Smooth muscle cell (in vitro differentiated cells): ENCODE measurements at regions not wholly inside any gene's neighbourhood (a gene's known extent, or its start where the extent isn't known, plus 50 kb on each side); places are given as distances from the start of the nearest gene placed in this dataset.

Experiments
- DNase-seq: peaks from one replicate; lab custom pipeline; 2025; ENCODE audit not compliant: unreplicated experiment; lab: John Stamatoyannopoulos, UW
- H2AFZ ChIP-seq: fragments of 200-600 bp; sonication (generic); 2 replicates; pipeline ENCODE4 v1.6.0; 2016; ENCODE audit warnings: antibody characterized with exemption, low read depth, mild to moderate bottlenecking
- H3F3A ChIP-seq: fragments of 200-600 bp; sonication (generic); 2 replicates; pipeline ENCODE4 v1.6.0; 2017; ENCODE audit warnings: antibody characterized with exemption, low read depth
- H3K27ac ChIP-seq: fragments of 200-600 bp; sonication (generic); 2 replicates; pipeline ENCODE4 v1.5.1; 2016; ENCODE audit warnings: low read depth, mild to moderate bottlenecking
- H3K27me3 ChIP-seq: fragments of 200-600 bp; sonication (generic); 2 replicates; pipeline ENCODE4 v1.6.1; 2016; ENCODE audit warnings: low read depth, mild to moderate bottlenecking
- H3K36me3 ChIP-seq: fragments of 200-600 bp; sonication (generic); 2 replicates; pipeline ENCODE4 v1.5.1; 2016; ENCODE audit warnings: low read depth
- H3K4me1 ChIP-seq: fragments of 200-600 bp; sonication (generic); 2 replicates; pipeline ENCODE4 v1.5.1; 2016; ENCODE audit warnings: low read depth
- H3K4me2 ChIP-seq: fragments of 200-600 bp; sonication (generic); 2 replicates; pipeline ENCODE4 v1.6.0; 2016; ENCODE audit warnings: mild to moderate bottlenecking
- H3K4me3 ChIP-seq: fragments of 200-600 bp; sonication (generic); 2 replicates; pipeline ENCODE4 v1.5.1; 2016; ENCODE audit warnings: mild to moderate bottlenecking
- H3K79me2 ChIP-seq: fragments of 200-600 bp; sonication (generic); 2 replicates; pipeline ENCODE4 v1.6.0; 2016; ENCODE audit warnings: low read depth, mild to moderate bottlenecking
- H3K9ac ChIP-seq: fragments of 200-600 bp; sonication (generic); 2 replicates; pipeline ENCODE4 v1.6.0; 2016; ENCODE audit warnings: low read depth
- H3K9me3 ChIP-seq: fragments of 200-600 bp; sonication (generic); replicated peaks from 2 replicates; pipeline ENCODE4 v1.5.1; 2016; ENCODE audit warnings: low read depth
- H4K20me1 ChIP-seq: fragments of 200-600 bp; sonication (generic); 2 replicates; pipeline ENCODE4 v1.6.0; 2016; ENCODE audit warnings: low read depth
- CTCF ChIP-seq: fragments of 200-600 bp; sonication (generic); IDR thresholded peaks from 2 replicates; pipeline ENCODE4 v1.5.1; 2017; ENCODE audit warnings: borderline replicate concordance, mild to moderate bottlenecking, antibody characterized with exemption; ENCODE audit not compliant: insufficient read depth, poor library complexity, severe bottlenecking
- WGBS: methylation state at CpG from one replicate; pipeline ENCODE4 v1.1.7; 2016; ENCODE audit warnings: low lambda C conversion rate; 5-methylcytosine and 5-hydroxymethylcytosine counted together

- no peak overlapping the region for H2AFZ ChIP-seq
- H3K27me3 ChIP-seq = peaks cover 4% of the 10 kb centered on the region
- no peak overlapping the region for H3K4me2 ChIP-seq
- no peaks in the 10 kb centered on the region for H3K79me2 ChIP-seq
- no peaks in the 10 kb centered on the region for H3K36me3 ChIP-seq
- H3K4me1 ChIP-seq = peaks cover 12% of the 10 kb centered on the region
- H3K4me3 ChIP-seq = no peak overlapping the region
- no peak overlapping the region for H3K9ac ChIP-seq
- DNase-seq = no peak
- no peak overlapping the region for H3K27ac ChIP-seq
- WGBS = 79% methylated on average over 3 of the region's 3 CpGs
- H3F3A ChIP-seq = no peaks in the 10 kb centered on the region
- no peak for TF ChIP-seq CTCF
- no peaks in the 10 kb centered on the region for H3K9me3 ChIP-seq
- no peaks in the 10 kb centered on the region for H4K20me1 ChIP-seq
These were observed 448.3 kb downstream of the INSC start for GRCh38 chr11:15563054-15563453.

- no peaks in the 10 kb centered on the region for H3K36me3 ChIP-seq
- H3K4me3 ChIP-seq = no peak overlapping the region
- no peak overlapping the region for H3K4me2 ChIP-seq
- DNase-seq = no peak
- no peaks in the 10 kb centered on the region for H3K9me3 ChIP-seq
- H3K9ac ChIP-seq = no peak overlapping the region
- WGBS = 93% methylated on average over 8 of the region's 8 CpGs
- no peaks in the 10 kb centered on the region for H3F3A ChIP-seq
- TF ChIP-seq CTCF = no peak
- H3K27me3 ChIP-seq = no peaks in the 10 kb centered on the region
- H3K27ac ChIP-seq = no peak overlapping the region
- no peak overlapping the region for H2AFZ ChIP-seq
- peaks cover 12% of the 10 kb centered on the region for H3K4me1 ChIP-seq
- no peaks in the 10 kb centered on the region for H3K79me2 ChIP-seq
- no peaks in the 10 kb centered on the region for H4K20me1 ChIP-seq
These were observed 451.2 kb downstream of the INSC start for GRCh38 chr11:15565880-15566279.

- Histone ChIP-seq H3K9ac (no peak overlapping the region), H2AFZ (no peak overlapping the region), H3K4me2 (no peak overlapping the region), H3K27me3 (no peaks in the 10 kb centered on the region), H3K27ac (no peak overlapping the region), H3K36me3 (no peaks in the 10 kb centered on the region), H3K9me3 (no peaks in the 10 kb centered on the region), H3K4me3 (no peak overlapping the region), H3K4me1 (peaks cover 4% of the 10 kb centered on the region), H3K79me2 (no peaks in the 10 kb centered on the region), H3F3A (no peaks in the 10 kb centered on the region), H4K20me1 (no peaks in the 10 kb centered on the region)
- no peak for TF ChIP-seq CTCF
- DNase-seq = no peak
- 95% methylated on average over 8 of the region's 8 CpGs for WGBS
These were observed 453.7 kb downstream of the INSC start for GRCh38 chr11:15568440-15568839.

DNA sequence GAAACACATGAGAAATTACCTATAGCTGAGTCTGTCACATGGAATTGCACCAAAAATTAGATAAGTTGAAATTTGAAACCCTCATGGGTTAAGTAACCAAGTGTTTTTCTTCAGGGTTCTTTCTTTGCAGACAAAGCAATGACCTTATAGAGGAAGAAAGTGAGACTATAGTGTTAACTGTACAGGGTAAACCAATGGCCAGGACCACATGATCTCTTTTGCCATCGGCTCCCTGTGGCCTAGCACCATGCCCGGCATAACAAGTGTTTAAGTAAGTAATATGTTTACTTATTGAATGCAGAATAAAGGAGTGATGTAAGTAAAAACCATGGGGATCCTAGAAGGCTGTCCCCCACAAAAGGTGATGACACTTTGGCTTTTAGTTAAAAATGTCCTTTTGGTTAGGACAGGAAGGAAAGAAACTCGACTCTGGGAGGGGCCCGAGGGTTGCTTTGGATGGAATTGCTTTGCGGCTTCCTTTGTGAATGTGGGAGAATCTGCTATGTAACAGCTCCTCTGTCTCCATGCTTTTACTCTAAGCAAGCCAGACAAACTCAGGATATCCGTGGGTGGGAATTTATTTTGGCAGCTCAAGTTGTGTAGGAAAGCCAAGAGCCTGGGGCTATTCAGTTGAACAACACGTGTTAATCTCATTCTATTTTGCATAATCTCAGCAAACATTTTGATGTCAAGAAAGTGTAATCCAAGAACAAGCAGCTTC, 454.7 kb downstream of the INSC start:
- no peaks in the 10 kb centered on the region for H3K27me3 ChIP-seq
- H3K4me2 ChIP-seq = no peak overlapping the region
- H3K79me2 ChIP-seq = no peaks in the 10 kb centered on the region
- no peaks in the 10 kb centered on the region for H4K20me1 ChIP-seq
- H3K4me3 ChIP-seq = no peak overlapping the region
- no peak overlapping the region for H3K27ac ChIP-seq
- no peak for TF ChIP-seq CTCF
- no peaks in the 10 kb centered on the region for H3K9me3 ChIP-seq
- H3K36me3 ChIP-seq = no peaks in the 10 kb centered on the region
- WGBS = 49% methylated on average over 7 of the region's 7 CpGs
- H3F3A ChIP-seq = no peaks in the 10 kb centered on the region
- no peak for DNase-seq
- no peak overlapping the region for H3K9ac ChIP-seq
- no peaks in the 10 kb centered on the region for H3K4me1 ChIP-seq
- no peak overlapping the region for H2AFZ ChIP-seq
